Left renal cortex interstitium (tissue), 4 donors: ENCODE measurements at regions not wholly inside any gene's neighbourhood (a gene's known extent, or its start where the extent isn't known, plus 50 kb on each side); places are given as distances from the start of the nearest gene placed in this dataset.

ENCODE experiments used
- DNase-seq, 4 donors: peaks; one replicate each; pipeline ENCODE4 v3.0.0-alpha.2; 2013; ENCODE audit warnings: low read depth in 4 of 4, low spot score in 2 of 4, missing footprints in 1 of 4

DNA sequence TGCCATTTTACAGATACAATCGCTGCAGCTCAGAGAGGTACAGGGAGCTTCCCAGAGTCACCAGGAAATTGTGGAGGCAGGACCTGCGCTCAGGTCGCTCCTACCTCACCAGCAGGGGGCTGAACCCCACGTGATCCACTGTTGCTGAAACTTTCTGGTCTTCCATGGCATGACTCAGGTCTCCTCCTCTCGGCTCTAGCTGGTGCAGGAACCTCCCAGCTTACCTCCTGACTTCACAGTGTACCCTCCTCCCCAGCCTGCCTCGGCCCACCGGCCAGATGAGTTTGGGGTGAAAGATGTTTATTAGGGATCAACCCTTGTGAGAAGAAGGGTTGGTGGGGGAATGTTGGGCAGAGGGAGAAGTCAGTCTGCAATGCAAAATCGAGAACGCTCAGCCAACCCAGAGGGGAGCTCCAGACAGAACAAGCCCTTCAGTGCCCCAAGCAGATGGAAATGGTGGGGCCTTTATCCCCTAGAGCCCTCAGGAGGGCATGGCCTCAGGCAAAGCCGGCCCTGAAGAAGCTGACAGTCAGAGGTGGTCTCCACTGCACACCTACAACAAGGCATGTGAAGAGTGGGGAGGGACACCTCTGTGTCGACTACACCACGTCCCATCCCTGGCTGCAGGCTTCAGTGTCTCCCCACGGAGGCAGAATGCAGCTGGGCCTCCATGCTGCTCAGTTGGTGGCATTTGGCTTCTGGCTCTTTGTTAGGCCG, 118.6 kb upstream of the PRR20G start:
- DNase-seq = no peak

DNA sequence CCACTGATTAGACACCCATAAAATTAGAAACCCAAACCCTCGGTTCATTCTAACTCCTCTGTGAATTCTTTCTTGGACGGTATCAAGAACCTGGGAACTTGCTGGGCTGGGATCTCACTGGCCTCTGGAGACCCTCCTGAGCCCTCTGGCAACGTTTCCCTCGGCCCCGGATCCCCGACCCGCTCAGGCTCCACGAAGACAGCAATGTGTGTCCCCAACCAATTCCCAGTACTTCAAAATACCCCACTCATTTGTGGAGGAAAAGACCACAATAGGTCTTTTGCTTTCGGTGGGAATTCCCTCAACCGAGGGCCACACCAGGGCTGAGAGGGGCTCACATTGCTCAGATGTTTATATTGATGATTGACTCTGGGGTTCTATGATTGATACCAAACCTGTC, 117.9 kb upstream of the PRR20G start:
- DNase-seq = no peak

DNA sequence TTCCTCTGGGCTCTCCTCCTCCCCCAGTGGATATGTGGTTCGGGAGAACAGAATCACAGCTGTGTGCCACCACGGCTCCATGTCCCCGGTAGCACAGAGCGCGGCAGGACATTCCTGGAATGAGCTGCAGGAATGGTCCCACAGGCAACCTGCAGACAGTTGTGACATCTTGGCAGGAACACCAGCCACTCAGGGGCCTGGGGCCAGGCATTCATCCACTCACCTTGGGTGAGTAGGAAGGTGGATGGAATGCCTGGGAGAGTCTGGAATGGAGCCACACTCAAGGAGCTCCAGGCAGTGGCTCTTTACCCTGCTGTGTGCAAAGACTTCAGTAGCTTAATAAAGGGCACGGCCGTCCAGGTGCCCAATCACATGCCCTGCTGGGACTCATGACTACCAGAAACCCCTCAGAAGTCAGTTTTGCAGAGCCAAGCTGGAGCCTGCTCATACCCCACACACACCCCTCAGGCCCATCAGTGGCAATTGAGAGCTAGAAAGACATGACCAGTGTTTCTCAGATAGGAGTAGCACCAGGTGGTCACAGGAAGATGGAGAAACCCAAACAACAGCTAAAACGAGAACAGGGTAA, 117.3 kb upstream of the PRR20G start:
- no peak for DNase-seq

DNA sequence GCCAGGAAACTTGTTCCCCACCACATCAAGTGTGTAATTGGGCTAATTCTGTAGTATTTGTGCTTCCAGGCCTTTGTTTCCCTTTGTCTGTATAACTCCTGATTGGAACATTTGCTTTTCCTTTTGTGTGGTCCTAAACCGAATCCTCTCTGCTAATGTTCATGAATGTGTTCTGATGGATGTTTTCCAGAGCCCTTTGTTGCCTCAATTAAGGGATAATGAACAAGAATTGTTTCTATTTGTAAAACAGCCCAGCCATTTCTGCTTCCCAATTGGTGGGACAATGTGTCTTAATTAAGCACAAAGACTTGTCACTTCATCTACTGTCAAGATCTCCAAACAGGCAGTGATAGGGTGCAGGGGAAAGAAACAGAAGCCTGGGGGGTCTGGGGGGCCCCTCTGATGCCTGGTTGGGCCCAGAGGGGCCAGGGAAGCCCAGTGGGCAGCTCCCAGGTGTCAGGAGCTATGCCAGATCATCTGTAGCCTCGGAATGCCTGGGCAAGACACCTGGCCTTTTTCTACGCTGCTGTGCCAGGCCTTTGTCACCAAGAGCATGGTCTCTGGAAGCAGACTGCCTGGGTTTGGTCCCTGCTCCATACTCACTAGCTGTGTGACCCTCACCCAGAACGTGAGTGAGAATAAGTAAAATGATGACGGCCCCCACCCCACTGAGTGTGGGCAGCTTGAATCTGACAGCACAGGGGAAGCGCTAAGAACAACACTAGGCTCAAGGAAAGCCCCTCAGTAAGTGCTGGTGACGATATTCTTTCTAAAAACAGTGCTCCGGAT, 116.6 kb upstream of the PRR20G start:
- no peak for DNase-seq

DNA sequence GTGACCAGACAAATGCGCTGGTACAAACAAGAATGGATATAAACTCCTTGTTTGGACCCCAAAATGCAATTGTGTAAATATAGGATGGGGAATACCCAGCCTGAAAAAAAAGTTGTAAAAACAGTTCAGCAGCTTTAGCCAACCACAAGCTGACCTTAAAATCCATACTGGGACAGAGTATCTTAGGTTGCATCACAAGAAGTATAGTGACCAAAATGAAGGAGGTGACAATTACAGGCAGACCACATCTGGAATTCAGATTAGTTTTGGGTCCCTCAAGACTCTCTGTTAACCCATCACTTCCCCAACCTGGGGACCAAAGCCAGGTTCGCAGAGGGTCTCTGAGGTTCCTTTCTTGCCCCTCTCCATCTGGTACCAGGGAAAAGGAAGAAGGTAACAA, 115.9 kb upstream of the PRR20G start:
- DNase-seq = no peak

DNA sequence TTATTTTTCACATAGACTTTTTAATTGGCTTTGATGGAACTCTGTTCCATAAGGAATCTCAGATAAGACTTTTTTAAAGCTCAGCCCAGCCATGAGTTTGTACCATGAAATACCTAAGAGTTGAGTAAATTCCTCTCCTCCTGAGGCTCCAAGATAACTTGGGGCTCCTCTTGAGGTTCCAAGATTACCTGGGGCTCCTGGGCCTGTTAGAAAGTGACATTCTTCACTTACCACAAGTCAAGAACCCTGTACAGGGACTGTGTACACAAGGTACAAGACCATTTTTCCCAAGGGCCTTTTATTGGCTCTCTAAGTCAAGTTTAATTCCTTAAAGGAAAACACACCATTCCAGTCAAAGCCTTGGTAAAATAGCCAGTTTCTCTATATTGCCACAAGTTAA, 111.3 kb upstream of the PRR20G start:
- no peak for DNase-seq

DNA sequence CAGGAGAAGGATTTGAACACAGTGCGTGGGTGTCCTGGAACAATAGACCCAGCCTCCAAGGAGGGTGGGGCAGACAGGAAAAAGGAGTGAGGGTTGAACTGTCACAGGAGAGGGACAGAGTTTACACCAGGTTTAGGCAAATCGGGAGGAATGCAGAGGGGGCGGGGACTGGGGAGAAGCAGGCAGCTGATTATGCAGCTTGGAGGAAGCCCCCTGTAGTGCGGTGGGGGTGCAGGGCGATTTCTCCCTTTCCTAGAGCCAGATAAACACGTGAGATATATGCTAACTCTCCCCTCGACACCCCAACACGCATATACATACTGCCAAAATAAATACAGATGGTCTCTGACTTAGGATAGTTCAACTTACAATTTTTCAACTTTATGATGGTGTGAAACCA, 108.6 kb upstream of the PRR20G start:
- DNase-seq = no peak

DNA sequence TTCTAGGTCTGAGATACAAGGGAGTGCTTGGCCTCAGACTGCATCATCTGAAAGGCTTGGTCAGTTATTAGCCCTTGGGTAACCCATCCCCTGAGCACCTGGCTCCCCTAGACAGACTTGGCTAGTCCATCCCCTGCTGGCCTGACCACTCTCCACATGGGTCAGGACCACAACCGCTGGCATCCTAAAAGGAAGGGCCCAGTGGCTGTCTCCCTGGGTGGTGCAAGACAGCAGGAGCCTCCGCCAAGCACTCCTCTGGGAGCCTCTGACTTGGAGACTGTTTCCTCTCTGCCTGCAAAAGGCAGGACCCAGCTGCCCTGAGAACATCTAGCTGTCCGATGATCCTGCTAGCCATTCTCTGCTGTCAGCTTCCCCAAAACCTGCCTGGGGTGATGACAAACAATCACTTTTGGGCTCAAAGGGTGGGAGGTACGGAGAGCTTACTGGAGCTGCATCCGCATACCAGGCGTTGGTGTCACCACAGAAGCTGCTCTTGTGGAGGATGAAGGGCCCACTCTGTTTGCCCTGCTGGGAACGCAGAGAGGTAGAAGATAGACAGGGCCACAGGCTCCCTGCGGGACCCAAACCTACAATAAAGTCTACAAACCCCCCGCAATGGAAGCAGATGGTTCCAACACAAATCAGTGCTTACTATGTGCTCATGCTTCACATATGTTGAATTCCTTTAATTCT, 108.0 kb upstream of the PRR20G start:
- no peak for DNase-seq

DNA sequence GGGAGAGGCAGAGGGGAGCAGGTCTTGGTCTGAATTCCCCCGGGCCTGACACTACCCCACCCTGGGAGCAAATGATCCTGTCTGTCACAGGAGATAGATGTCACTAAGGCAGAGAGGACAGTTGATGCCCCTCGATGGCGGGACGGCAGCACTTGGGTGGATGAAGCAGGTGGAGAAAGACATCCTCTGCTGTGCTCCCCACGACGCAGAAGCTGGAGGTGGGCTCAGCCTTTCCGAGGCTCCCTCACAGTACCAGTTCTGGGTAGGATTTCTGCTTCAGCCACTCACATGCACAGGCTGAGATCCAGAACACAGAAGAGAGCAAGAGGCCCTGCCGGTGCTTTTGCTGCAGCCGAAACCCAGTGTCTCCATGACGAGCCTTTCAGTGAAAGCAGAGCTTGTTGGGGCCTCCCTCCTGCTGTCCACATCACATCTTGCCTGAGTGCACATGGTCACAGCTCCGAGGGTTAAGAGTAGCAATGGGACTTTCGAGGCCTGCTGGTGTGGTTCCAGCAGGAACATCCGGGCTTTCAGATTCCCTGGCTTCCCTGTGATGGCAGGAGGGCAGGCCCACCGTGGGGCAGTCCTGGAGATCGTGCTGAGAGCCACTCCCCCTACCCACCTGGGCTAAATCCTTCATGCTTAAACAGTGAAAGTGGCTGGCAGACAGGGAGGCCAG, 107.3 kb upstream of the PRR20G start:
- no peak for DNase-seq

DNA sequence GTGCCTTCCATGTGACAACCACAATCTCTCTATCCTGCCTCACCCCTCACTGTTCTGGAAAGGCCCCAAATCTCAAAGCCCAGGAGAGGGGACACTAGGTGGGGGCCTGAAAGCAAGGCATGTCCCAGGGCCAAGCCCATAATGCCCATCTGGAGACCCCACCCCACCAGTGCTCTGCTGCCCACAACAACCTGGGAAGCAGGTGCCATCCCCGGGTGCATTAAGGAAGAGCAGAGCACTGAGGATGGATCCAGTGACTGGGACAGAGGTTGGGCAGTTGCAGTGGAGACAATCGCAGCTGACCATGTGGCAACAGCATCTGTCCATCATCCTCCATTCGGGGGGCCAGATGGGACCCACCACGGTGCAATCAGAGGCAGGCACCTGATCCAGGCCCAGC, 106.2 kb upstream of the PRR20G start:
- DNase-seq = no peak

DNA sequence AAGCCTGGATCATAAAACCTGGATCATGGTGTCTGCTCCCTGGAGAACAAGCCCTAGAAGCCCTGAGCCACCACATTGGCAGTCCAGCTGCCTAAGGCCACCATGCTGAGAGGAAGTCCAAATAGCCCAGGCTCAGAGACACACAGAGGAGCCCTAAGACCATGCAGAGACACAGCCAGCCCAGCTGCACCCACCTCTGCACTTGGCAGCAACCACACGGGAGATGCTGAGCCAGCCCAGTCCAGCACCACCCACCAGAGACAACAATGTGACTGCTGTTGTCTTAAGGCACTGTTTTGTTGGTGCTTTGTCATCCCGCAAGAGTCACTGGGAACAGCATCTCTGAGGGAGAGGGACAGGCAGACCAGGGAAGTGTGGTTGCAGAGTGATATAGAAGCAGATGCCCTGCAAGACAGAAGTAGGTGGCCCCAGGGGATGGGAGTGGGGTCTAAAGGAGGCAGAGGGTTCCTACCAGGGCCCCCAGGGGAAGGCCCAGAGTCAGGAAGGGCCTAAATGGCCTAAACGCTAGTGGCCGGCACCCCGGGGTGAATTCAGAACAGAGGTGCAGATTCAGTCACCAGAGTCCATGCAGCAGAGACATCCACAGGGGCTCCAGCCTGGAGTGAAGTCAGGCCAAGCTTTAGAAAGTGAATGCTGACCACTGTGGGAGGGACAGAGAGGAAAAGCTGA, 105.4 kb upstream of the PRR20G start:
- DNase-seq = no peak

DNA sequence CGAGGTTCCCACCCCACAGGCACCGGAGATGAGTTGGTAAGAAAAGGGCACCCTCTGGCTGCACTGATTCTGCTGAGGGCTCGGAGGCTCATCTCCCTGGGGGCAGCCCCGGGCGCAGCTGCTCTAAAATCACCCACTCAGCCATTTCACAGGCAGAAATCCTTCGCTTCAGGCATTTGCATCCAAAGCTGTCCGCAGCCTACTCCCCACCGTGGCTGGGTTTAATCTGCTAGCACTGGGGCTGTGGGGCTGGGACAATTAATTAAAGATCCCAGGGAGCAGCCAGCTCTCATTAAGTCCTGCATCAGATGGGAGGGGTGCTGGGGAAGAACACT, 104.3 kb upstream of the PRR20G start:
- DNase-seq = no peak

DNA sequence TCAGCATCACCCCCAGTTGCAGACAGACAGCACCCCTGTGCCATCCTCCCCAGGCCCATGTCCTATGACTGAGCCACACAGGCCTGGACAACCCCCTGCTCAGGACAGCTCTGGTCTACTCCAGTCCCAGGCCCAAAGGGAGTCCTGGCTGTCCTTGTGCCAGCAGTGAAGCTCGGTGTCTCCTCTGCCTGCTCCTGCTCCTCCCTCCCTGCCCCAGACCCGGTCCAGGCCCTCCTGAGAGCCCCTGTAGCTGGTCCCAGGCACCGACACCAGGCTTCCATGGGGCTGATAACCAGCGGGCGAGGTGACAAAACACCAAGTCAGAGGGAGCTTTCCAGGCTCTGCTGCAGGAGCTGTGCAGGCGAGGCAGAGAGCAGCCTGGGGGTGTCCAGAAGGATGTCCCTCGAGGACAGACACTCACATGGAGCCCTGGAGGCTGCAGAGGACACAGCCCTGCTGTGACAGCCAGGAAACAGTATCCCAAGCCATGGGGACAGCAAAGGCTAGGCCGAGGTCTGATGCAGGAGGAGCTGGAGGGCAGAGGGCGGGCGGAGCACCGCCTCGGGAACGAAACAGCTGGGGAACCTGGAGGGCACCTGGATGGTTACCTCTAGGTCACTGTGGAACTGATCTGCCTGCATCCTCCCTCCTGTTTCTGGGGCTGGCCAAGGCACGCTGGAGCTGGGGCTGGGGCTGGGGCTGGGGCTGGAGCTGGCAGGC, 103.8 kb upstream of the PRR20G start:
- no peak for DNase-seq

DNA sequence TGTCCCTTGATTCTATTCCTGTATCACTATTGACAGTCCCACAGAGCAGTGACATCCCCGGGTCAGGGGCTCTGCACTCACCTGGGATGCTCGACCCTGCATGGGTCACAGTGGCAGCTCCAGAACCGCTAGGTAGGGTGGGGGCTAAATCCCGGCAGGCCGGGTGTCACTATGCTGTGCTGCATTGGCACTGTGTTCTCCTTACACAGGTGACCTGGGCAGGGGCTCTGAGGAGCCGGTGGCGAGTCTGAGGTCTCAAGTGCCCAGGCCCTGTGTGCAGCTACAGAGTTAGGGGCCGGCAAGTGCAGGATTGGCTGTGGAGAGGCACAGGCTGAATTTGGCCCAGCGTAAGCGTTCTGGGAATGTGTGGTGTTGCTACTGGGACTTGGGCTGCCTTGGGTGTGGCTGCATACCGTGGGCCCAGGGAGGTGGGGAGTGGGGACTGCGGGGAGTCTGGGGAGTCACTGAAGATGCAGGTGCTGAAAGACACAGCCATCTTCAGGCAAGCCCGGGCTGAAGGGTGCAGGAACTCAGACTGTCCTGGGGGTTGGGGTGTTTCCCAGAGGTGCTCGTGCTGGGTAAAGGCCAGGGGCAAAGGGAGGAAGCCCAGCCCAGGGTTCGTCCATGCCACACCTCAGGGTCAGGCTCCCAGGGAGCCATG, 102.6 kb upstream of the PRR20G start:
- no peak for DNase-seq

DNA sequence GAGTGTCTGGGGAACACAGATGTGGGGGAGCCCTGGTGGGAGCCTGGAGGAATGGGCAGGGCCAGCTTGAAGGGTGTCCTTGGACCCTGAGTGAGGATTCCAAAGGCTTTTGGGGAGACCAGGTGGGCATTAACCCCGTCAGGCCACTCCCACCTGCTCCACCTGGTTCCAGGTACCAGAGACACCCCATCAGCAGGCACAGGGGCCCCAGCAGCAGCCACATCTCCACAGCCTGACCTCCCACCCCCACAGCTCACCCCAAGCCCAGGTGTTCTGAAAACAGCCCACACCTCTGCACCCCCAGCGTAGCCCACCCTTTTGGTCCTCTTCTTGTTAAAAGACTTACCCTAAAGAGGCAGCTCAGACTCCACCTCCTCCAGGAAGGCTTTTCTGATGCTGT, 102.1 kb upstream of the PRR20G start:
- no peak for DNase-seq

DNA sequence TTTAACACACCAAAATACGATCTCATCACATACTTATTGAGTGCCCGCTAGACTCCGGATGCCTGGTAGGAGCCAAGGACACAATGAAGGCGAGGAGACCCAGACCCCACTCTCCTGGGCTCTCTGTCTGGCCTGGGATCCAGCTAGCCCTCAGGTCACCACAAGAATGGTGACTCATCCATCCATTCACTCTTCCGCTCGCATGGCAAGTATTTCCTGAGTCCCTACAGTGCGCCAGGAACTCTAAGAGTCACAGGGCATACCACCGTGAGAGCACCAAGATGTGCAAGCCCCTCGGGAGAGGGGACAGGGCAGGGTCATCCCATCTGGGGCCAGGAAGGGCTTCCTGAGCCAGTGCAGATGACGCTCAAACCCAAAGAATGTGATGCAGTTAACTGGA, 101.6 kb upstream of the PRR20G start:
- DNase-seq = no peak

DNA sequence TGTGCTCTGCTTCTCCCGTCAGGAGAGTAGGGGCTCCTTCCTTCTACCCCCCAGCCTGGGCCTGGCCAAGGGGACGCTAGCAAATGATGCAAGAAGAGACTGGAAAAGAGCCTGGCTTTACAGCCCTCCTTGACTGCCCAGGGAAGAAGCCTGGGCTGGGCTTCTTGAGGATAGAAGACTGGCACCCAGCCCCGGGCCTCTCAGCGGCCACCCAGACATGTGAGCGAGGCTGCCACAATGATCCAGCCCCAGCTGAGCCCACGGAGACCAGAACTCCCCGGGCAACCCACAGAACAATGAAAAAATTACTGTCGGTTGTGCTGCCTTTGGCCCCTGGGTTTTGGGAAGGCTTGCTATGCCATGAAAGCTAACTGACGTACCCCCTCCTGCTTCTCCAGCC, 100.6 kb upstream of the PRR20G start:
- no peak for DNase-seq

DNA sequence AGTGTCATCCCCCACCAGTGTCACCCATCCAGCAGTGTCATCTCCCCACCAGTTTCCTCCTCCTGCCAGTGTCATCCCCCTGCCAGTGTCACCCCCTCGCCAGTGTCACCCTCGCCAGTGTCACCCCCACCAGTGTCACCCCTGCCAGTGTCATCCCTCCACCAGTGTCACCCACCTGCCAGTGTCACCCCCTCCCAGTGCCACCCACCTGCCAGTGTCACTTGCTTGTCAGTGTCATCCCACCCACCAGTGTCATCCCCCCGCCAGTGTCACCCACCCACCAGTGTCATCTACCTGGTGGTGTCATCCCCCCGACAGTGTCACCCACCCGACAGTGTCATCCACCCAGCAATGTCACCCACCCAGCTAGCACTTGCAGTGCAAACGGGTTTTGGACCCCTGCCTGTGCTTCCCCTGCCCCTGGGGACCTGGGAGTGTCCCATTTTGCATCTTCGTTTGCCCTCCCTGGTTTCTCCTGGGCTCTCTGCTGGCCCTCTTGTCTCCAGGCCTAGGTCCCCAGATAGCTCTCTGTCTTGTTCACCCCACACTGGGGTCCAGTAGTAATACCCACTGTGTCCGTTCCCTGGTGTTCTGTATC, 99.8 kb upstream of the PRR20G start:
- no peak for DNase-seq

DNA sequence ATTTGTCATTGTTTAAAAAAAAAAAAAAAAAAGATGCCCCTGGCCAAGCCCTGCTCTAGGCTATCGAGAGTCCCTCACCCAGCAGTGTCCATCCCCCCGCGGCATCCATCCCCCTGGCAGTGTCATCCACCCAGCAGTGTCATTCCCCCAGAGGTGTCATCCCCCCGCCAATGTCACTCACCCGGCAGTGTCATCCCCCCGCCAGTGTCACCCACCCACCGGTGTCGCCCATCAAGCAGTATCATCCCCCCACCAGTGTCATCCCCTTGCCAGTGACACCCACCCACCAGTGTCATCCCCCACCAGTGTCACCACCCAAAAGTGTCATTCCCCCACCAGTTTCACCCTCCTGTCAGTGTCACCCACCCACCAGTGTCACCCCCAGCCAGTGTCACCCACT, 99.3 kb upstream of the PRR20G start:
- no peak for DNase-seq
